ENCODE measurements at regions not wholly inside any gene's neighbourhood (a gene's known extent, or its start where the extent isn't known, plus 50 kb on each side); places are given as distances from the start of the nearest gene placed in this dataset.

DNA sequence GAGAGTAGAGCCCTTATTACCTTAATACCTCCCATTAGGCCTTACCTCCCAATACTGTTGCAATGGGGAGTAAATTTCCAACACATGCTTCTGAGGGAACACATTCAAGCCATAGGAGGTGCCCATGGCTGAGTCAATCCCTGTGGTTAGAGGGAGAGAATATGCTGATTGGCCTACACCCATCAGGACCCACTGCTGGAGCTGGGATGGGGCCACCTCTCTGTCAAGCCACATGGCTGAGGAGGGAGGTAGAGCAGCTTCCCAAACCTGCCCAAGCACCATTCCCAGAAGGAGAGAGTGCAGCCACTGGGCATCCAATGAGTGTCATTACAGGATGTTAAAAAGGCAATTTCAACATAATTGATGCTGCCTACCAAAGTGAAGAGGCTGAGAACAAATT lies 228.1 kb downstream of the C1orf94 start:
- TF ChIP-seq, protein P1, sequence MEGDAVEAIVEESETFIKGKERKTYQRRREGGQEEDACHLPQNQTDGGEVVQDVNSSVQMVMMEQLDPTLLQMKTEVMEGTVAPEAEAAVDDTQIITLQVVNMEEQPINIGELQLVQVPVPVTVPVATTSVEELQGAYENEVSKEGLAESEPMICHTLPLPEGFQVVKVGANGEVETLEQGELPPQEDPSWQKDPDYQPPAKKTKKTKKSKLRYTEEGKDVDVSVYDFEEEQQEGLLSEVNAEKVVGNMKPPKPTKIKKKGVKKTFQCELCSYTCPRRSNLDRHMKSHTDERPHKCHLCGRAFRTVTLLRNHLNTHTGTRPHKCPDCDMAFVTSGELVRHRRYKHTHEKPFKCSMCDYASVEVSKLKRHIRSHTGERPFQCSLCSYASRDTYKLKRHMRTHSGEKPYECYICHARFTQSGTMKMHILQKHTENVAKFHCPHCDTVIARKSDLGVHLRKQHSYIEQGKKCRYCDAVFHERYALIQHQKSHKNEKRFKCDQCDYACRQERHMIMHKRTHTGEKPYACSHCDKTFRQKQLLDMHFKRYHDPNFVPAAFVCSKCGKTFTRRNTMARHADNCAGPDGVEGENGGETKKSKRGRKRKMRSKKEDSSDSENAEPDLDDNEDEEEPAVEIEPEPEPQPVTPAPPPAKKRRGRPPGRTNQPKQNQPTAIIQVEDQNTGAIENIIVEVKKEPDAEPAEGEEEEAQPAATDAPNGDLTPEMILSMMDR (IDR thresholded peaks at IDR 0.05; ENCODE audit: low read depth, low read length) = no peak
- no peak overlapping the region for H3K4me3 ChIP-seq (ENCODE audit: low read depth, low read length)

DNA sequence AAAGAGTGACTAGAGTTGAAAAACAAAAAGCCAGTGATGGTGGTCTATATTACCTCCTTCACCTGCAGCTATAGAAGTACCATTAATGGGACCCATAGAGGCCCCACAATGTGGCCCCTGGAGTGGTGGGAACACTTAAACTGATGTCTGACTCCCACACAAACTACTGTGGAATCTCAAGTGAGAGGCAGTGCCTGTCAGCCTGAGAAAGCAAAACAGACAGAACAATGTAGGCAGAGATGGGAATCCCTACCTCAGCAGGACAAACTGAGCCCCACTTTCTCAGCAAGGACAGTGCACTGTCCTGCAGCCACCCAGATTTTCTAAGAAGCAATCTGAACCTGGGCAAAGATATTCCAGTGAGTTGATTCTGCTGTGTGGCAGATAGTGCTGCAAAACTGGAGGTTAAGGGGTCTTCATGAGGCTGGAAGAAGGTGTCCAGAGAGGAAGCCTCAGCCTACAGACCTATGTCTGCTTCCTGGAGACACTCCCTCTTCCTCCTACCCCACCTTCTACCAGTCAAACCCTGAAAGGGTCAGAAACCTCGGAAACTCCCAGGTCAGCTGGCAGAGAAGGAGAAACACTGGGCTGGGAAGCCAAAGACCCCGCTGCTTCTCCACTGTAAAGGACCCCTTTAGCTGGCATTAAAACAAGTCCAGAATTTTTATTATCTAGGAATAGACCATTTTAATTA lies 228.7 kb downstream of the C1orf94 start:
- TF ChIP-seq, protein P1 (IDR thresholded peaks at IDR 0.05; ENCODE audit: low read depth, low read length) = no peak
- H3K4me3 ChIP-seq (ENCODE audit: low read depth, low read length) = no peak overlapping the region

DNA sequence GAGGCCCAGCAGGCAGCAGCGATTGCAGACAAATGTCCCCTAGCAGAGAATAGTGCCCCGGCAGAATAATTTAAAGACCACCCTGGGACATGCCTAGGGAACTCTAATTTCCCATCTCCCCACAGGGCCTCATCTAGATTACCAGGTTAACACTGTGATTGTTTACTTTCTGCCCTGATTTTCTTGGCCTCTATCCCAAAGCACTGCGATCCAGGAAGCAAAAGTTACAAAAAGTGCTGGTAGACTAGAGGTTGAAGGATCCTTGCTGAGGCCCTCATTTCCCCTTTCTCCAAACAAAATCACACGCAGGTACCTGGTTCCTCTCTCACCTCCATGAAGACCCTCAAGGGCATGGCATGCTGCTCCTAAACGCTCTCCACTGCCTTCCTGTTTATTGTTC lies 229.7 kb downstream of the C1orf94 start:
- no peak overlapping the region for H3K4me3 ChIP-seq (ENCODE audit: low read depth, low read length)
- TF ChIP-seq, protein P1 (IDR thresholded peaks at IDR 0.05; ENCODE audit: low read depth, low read length) = no peak

DNA sequence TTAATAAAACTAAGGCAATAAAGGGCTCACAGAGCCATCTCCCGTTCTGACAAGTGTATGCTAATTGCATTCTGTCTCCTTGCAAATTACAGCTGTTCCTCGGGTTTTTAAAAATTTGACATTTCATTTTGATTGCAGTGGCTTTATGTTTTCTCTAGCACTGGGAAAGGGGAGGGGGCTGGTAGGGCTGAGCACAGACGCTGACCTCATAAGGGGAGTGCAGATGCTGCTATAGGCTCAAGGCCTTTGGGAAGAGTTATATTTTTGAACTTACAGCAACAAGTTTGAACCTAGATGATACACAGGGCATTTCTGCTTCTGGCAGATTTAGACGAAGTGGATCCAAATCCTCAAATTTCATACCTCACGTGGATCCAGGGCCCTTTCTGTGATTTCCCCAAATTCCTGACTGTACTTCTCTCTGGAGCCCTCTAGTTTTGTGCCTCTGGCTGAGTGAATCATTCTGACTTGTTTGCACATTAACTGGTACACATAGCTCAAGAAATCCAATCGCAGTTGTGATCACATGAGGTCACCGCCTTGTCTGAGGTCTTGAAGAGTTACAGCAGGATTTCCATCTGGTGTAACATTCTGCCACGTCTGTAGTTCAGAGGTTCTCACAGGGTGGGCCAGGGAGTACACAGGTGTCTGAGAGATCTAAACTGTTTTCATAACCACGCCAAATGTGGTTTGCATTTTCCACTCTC lies 230.3 kb downstream of the C1orf94 start:
- TF ChIP-seq, protein P1 (IDR thresholded peaks at IDR 0.05; ENCODE audit: low read depth, low read length) = no peak

DNA sequence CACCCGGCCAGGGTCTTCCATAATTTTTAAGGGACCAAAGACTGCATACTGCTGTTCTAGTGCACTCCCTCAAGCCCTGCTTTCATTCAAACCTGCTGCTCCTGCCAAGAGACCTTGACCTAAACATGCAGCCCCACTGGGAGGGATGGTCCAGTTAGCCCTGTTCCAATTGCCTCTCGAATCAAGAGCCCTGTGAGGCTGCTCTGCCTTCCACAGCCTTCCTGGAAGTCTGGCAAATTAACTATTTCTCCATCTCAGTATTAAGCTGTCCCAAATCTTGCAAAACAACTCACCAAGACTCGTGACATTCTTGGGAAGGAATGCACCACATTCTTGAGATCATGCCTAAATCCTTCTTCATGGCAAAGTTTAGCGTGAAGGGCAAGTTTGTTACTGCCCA lies 231.3 kb downstream of the C1orf94 start:
- H3K4me3 ChIP-seq (ENCODE audit: low read depth, low read length) = no peak overlapping the region
- TF ChIP-seq, protein P1 (IDR thresholded peaks at IDR 0.05; ENCODE audit: low read depth, low read length) = no peak

More for the DNA sequence above, 230.3 kb downstream of the C1orf94 start:
- no peak overlapping the region for H3K4me3 ChIP-seq (ENCODE audit: low read depth, low read length)

DNA sequence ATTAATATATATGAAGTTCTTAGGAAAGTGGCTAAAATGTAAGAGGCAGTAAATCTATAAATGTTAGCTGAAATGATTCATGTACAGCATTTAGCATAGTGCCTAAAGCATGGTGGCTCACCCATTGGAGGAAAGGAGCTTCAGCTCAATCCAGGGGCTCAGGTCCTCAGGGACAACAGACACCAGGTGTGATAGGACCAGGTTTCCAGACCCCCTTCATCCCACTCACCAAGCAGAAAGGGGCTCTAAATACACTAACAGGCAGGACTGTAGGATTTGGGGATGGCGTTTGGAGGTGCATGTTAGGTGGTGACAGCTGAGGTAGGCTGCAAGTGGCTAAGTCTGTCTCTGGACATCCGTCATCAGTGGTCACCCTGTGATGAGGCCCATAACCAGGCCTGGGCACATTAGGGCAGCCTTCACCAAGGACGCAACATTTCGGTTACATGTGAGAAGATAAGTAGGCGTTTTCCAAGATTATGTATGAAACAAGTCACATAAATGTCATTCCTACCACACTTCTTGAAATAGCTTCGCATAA lies 233.1 kb downstream of the C1orf94 start:
- TF ChIP-seq, protein P1 (IDR thresholded peaks at IDR 0.05; ENCODE audit: low read depth, low read length) = no peak
- H3K4me3 ChIP-seq (ENCODE audit: low read depth, low read length) = no peak overlapping the region
